Fibroblast of skin of left quadriceps (primary cell): ENCODE measurements at regions not wholly inside any gene's neighbourhood (a gene's known extent, or its start where the extent isn't known, plus 50 kb on each side); places are given as distances from the start of the nearest gene placed in this dataset.
"Not testable (repeated sequence)": the region's sequence is repeated elsewhere in the genome, so short reads cannot be mapped to it uniquely, and the experiment has no call there.

Experiments used
- DNase-seq, 2 experiments: peaks; one replicate each; pipeline ENCODE4 v3.0.0-alpha.2; 2013; ENCODE audit warnings: low read depth in 2 of 2

DNA sequence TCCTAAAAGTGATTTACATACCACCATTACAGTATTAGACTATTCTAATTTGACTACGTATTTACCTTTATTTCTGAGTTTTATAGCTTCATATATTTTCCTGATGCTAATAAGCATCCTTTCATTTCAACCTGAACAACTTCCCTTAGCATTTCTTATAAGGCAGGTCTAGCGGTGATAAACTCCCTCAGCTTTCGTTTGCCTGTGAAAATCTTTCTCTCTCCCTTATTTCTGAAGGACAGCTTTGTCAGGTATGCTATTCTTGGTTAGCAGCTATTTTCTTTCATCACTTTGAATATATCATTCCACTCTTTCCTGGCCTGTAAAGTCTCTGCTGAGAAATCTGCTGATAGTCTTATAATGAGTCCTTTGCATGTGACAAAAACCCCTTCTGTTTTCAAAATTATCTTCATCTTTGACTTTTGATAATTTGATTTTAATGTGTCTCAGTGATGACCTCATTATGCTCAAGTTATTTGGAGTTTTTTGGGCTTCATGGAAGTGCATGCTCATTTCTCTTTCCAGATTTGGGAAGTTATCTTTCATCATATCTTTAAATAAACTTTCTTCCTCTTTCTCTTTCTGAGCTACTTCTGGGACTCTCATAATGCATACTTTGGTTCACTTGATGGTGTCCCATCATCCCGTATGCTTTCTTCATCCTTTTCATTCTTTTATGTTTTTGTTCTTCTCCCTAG, 285.4 kb upstream of the PMFBP1 start:
- DNase-seq = no peak

DNA sequence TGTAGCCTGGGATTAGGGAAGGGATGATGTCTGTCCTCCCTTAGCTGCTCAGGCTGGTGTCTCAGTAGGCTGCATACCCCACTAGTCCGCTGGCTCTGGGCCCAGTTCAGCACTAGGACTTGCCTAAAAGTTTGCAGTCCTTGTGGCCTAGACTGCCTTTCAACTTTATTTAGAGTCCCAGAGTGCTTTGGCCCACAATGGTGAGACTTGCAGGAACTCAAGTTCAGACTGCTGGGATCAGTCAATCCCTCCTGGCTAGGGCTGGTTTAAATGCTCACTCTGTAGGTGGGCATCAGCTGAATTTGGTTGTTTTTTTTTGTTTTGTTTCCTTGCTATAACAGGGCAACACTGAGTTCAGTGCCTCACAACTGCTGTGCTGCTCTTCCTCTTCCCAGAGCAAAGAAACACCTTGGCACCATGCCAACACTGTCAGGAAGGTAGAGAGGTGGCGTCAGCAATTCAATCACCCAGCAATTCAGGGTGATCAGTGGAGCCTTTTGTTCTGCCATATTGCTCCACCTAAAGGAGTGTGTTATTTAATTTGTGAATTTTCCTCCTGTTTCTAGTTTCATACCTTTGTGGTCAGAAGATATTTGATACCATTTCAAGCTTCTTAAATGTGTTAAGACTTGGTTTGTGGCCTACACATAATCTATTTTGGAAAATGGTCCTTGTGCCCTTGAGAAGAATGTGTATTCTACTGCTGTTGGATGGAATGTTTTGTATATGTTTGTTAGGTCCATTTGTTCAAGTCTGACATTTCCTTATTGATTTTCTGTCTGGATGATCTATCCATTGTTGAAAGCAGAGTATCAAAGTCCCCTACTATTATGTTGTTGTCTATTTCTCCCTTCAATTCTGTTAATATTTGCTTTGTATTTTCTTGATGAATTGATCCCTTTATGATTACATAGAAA, 284.0 kb upstream of the PMFBP1 start:
- no peak for DNase-seq

GRCh38 chr16:72453856-72454255, 281.9 kb upstream of the PMFBP1 start:
- not testable (repeated sequence) for DNase-seq

DNA sequence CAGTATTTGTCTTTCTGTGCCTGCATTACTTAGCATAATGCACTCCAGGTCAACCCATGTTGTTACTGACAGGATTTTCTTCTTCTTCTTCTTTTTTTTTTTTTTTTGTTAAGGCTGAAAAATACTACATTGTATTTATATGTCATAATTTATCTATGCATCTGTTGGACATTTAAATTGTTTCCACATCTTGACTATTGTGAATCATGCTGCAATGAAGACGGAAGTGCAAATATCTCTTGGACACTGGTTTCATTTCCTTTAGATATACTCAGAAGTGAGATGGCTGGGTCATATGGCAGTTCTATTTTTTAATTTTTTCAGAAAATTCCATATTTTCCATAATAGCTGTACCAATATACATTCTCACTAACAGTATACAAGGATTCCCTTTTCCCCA, 272.7 kb upstream of the PMFBP1 start:
- DNase-seq = no peak

- DNase-seq = no peak
These were observed 271.9 kb upstream of the PMFBP1 start for GRCh38 chr16:72443809-72444208.

GRCh38 chr16:72442385-72443158, 270.6 kb upstream of the PMFBP1 start:
- DNase-seq = no peak

DNA sequence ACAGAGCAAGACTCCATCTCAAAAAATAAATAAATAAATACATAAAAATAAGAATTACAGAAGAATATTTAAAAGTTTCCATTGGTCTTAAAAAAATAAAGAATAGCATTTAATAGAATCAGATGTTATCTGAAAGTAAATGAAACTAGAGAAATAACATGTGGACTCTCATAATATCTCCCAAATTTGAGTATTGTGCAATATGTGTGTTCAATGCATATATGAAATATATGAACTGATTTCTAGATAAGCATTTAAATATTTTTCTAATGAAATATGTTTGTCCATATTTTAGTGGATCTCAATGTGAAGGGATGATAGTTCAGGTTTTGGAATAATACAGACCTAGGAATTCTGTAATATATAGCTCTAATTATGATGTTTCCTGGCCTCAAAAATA, 265.9 kb upstream of the PMFBP1 start:
- no peak for DNase-seq

GRCh38 chr16:72434159-72434558, 262.2 kb upstream of the PMFBP1 start:
- DNase-seq = no peak

DNA sequence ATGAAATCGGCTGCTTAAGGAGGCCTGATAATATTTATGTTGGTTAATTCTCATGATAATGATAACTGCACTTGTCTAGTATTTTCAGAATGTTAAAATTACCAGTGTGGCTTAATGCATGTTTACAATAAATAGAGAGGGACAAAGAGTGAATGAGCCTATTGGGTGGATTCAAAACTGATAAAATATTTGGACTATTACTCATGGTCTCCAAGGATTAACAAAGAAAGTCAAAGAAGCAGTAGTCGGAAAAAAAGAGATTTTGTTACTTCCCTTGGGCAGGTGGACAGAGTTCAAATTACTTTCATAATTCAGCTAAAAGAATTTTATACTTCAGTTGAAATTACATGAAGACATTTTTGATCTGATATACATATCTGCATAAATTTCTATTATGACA, 258.2 kb upstream of the PMFBP1 start:
- no peak for DNase-seq

DNA sequence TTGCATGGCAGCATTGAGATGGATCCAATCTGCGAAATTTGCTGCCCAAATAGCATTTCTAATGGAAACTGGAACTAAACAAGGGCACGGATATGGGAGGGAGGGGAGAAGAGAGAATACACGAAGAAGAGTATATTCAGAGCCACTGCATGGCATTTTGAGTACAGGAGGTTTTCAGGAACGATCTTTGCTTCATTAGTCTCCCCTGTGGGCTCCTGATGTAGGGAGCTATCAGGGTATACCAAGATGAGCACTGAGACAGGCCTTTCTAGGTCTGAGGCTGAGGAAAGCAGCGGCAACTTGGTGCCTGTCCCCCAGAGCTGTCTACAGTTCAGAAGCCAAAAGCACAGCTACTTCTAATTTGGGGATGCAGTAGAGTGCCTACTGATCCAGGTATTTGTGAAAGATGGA, 257.7 kb upstream of the PMFBP1 start:
- DNase-seq = no peak

- no peak for DNase-seq
These were observed 256.9 kb upstream of the PMFBP1 start for GRCh38 chr16:72428681-72429376.

DNA sequence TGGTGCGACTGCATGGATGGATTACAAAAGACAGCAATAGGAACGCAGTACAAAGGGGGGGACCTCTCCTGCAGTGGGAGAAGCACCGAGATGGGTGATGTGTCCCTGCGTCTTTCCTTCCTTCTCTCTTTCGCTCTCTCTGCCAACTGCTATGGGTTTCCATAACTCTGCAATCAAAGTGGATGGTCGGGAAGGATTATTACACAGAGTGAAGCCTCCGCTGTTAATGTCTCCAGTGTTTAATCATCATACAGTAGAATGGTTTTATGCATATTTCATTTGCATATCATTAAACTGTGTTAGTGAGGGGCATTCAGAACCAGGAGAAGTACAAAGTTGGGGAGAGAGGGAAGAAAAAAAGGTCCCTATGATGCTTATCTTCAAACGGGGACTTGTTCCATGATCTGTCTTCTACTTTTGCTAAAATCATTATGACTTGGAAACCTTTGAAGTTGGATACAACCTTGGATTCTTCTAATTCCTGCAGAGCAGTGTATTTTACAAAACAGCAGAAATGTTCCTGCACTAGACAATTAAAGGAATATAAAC, 255.9 kb upstream of the PMFBP1 start:
- no peak for DNase-seq

GRCh38 chr16:72427051-72427782, 255.3 kb upstream of the PMFBP1 start:
- no peak for DNase-seq

DNA sequence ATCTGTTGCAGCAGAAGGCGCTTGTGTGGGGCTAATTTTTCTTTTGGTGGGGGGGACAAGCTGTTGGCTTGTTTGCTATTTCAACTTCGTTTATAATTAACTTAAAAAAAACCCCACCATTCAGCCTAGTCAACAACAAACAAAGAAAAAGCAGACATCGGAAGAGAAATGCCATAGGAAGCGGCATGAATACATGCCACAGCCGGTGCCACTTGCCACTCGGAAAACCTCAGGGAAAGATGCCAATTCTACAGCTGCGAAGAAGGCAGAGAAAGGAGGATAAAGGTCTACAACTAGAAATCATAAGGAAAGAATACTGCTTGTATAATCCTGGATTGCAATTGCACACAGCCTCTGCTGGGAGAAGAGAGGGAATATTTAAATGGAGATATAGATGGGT, 254.4 kb upstream of the PMFBP1 start:
- DNase-seq = no peak

- no peak for DNase-seq
These were observed 253.8 kb upstream of the PMFBP1 start for GRCh38 chr16:72425571-72426341.

GRCh38 chr16:72424757-72425156, 252.8 kb upstream of the PMFBP1 start:
- no peak for DNase-seq

GRCh38 chr16:72422308-72422897, 250.4 kb upstream of the PMFBP1 start:
- DNase-seq = no peak

DNA sequence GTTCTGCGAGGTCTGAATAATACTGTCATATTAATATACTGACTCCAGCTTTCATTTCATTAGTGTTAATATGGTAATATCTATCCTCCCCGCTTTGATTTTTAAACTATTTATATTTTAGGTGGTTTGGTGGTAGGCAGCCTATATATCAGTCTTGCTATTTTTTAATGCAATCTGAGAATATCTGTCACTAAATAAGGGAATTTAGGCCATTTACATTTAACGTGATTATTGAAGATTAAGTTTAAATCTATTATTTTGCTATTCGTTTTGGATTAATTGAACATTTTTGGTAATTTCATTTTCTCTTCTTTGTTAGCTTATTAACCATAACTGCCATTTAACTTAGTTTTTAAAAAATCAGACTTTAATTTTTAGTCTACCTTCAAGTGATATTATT, 247.7 kb upstream of the PMFBP1 start:
- no peak for DNase-seq

DNA sequence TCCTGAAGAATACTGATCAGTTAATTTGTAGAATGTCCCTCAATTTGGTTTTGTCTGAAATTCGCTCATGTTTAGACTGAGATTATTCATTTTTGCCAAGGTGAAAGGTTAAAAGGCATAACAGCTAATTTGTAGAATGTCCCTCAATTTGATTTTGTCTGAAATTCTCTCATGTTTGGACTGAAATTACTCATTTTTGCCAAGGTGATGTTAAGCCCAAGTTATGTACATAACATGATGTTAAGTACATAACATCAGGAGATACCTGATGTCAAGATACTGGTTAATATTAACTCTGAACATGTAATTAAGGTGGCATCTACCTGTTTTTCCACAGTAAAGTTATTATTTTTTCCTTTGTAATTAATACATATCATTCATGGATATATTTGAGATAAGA, 243.4 kb upstream of the PMFBP1 start:
- no peak for DNase-seq

GRCh38 chr16:72410492-72410891, 238.5 kb upstream of the PMFBP1 start:
- DNase-seq = no peak
